HepG2 (cell line): ENCODE measurements at regions not wholly inside any gene's neighbourhood (a gene's known extent, or its start where the extent isn't known, plus 50 kb on each side); places are given as distances from the start of the nearest gene placed in this dataset.
"Not testable (repeated sequence)": the region's sequence is repeated elsewhere in the genome, so short reads cannot be mapped to it uniquely, and the experiment has no call there.

Source experiments
- ATAC-seq: fragments of 200-7000 bp; cut with Tn5 transposase; 3 replicates; pipeline ENCODE4 v1.9.1; 2020; ENCODE audit warnings: mild to moderate bottlenecking, moderate library complexity
- BruUV-seq: library from RNA; stranded (reverse); fragments of 400-500 nt; replicated peaks from 2 replicates; lab custom pipeline; 2021; lab: Mats Ljungman, UMichigan
- CTCF ChIA-PET: fragments of 300-600 bp; formaldehyde crosslinking; extraction: SDS; loops from one replicate; lab custom pipeline; 2021; ENCODE audit warnings: low total read pairs, inconsistent platforms, low intra/inter-chr PET ratio; lab: Yijun Ruan, JAX
- POLR2A ChIA-PET: fragments of 350-600 bp; sonication (Branson Sonifier 250); formaldehyde crosslinking; loops from one replicate; lab custom pipeline; 2020; ENCODE audit warnings: antibody characterized with exemption, inconsistent platforms; lab: Yijun Ruan, JAX
- DNase-seq: peaks from one replicate; pipeline ENCODE4 v3.0.0-alpha.2; 2015; ENCODE audit warnings: low spot score
- FAIRE-seq: peaks from 3 replicates; lab custom pipeline; 2011; peaks lifted over from hg19 to GRCh38; lab: Jason Lieb, UNC
- H2AFZ ChIP-seq: one replicate; pipeline ENCODE4 v1.6.1; 2011; ENCODE audit warnings: low read length, inconsistent platforms
- H3K27ac ChIP-seq: fragments of 300-600 bp; 3 replicates; pipeline ENCODE4 v1.8.0; 2011; ENCODE audit warnings: mixed run types, mild to moderate bottlenecking, mixed read lengths, low read length, inconsistent platforms; ENCODE audit not compliant: insufficient read depth; ENCODE audit errors: extremely low read length
- H3K27me3 ChIP-seq, 2 experiments: fragments of 200-600 bp in 1 of 2; 2 replicates in 1 of 2; 3 replicates in 1 of 2; pipeline versions ENCODE4 v1.6.0 to v1.8.0; 2011; ENCODE audit warnings: low read length in 2 of 2, mild to moderate bottlenecking in 2 of 2, moderate library complexity in 2 of 2, inconsistent platforms in 1 of 2; ENCODE audit not compliant: insufficient read depth in 2 of 2, control insufficient read depth in 1 of 2
- H3K36me3 ChIP-seq, 2 experiments: fragments of 200-600 bp in 1 of 2; replicated peaks in 1 of 2; 2 replicates in 1 of 2; 3 replicates in 1 of 2; pipeline versions ENCODE4 v1.5.1 to v1.8.0; 2011; ENCODE audit warnings: low read length in 2 of 2, inconsistent platforms in 1 of 2; ENCODE audit not compliant: insufficient read depth in 2 of 2, control insufficient read depth in 1 of 2
- H3K4me1 ChIP-seq: 2 replicates; pipeline ENCODE4 v1.5.1; 2012; ENCODE audit warnings: low read length, inconsistent platforms; ENCODE audit not compliant: insufficient read depth
- H3K4me2 ChIP-seq: 2 replicates; pipeline ENCODE4 v1.6.0; 2011; ENCODE audit warnings: low read depth, low read length, inconsistent platforms
- H3K4me3 ChIP-seq, 3 experiments: fragments of 200-600 bp in 1 of 3; sonication (generic), shearing (Covaris generic) in 1 of 3; replicated peaks in 1 of 3; 2 replicates each; pipeline ENCODE4 v1.5.1; 2011 to 2016; ENCODE audit warnings: low read length in 3 of 3, inconsistent platforms in 2 of 3, low read depth in 2 of 3, mild to moderate bottlenecking in 2 of 3, control low read depth in 1 of 3, mixed read lengths in 1 of 3; ENCODE audit not compliant: insufficient read depth in 1 of 3
- H3K79me2 ChIP-seq: one replicate; pipeline ENCODE4 v1.6.1; 2011; ENCODE audit warnings: low read length, inconsistent platforms; ENCODE audit not compliant: insufficient read depth
- H3K9ac ChIP-seq: 2 replicates; pipeline ENCODE4 v1.6.0; 2011; ENCODE audit warnings: mild to moderate bottlenecking, low read depth, low read length, inconsistent platforms; ENCODE audit not compliant: insufficient read depth
- H3K9me3 ChIP-seq: 2 replicates; pipeline ENCODE4 v1.5.1; 2012; ENCODE audit warnings: mild to moderate bottlenecking, low read length
- H4K20me1 ChIP-seq: 2 replicates; pipeline ENCODE4 v1.6.0; 2011; ENCODE audit warnings: inconsistent platforms, mild to moderate bottlenecking, low read length, moderate library complexity; ENCODE audit not compliant: insufficient read depth
- CREM ChIP-seq, 2 experiments: sonication (generic) in 1 of 2; formaldehyde crosslinking in 1 of 2; IDR thresholded peaks; 2 replicates each; pipeline versions ENCODE4 v1.4.0 to v1.6.1; 2016 to 2020; ENCODE audit warnings: antibody characterized with exemption in 1 of 2, mild to moderate bottlenecking in 1 of 2, missing genetic modification reagents in 1 of 2
- ETS1 ChIP-seq: sonication (generic); formaldehyde crosslinking; IDR thresholded peaks from 2 replicates; pipeline ENCODE4 v1.4.0; 2020; ENCODE audit warnings: missing genetic modification reagents
- HNF1B ChIP-seq: sonication (generic); formaldehyde crosslinking; IDR thresholded peaks from 2 replicates; pipeline ENCODE4 v1.5.1; 2020; ENCODE audit warnings: mild to moderate bottlenecking, moderate library complexity, missing genetic modification reagents
- RAD51 ChIP-seq: fragments of 450-650 bp; IDR thresholded peaks from 2 replicates; pipeline ENCODE4 v1.6.1; 2016; ENCODE audit warnings: borderline replicate concordance
- TSC22D2 ChIP-seq: sonication (generic); formaldehyde crosslinking; IDR thresholded peaks from 2 replicates; pipeline ENCODE4 v1.5.1; 2020; ENCODE audit warnings: missing genetic modification reagents, mild to moderate bottlenecking, borderline replicate concordance
- ZBTB42 ChIP-seq: sonication (generic); formaldehyde crosslinking; IDR thresholded peaks from 2 replicates; pipeline ENCODE4 v1.5.0; 2020; ENCODE audit warnings: mild to moderate bottlenecking, missing genetic modification reagents
- ZNF121 ChIP-seq: sonication (generic); formaldehyde crosslinking; IDR thresholded peaks from 2 replicates; pipeline ENCODE4 v1.5.0; 2020; ENCODE audit warnings: mild to moderate bottlenecking, missing genetic modification reagents
- ZNF343 ChIP-seq: sonication (generic); formaldehyde crosslinking; IDR thresholded peaks from 2 replicates; pipeline ENCODE4 v1.4.0; 2020; ENCODE audit warnings: mild to moderate bottlenecking, missing genetic modification reagents
- ZNF550 ChIP-seq: sonication (generic); formaldehyde crosslinking; IDR thresholded peaks from 2 replicates; pipeline ENCODE4 v1.4.0; 2020; ENCODE audit warnings: mild to moderate bottlenecking, missing genetic modification reagents, borderline replicate concordance
- ZNF567 ChIP-seq: sonication (generic); formaldehyde crosslinking; IDR thresholded peaks from 2 replicates; pipeline ENCODE4 v1.8.1; 2023; ENCODE audit warnings: mild to moderate bottlenecking, missing genetic modification reagents, borderline replicate concordance
- ZNF644 ChIP-seq: IDR thresholded peaks from 2 replicates; pipeline ENCODE4 v1.6.1; 2016; ENCODE audit warnings: low read depth
- ZNF740 ChIP-seq: sonication (generic); formaldehyde crosslinking; IDR thresholded peaks from 2 replicates; pipeline ENCODE4 v1.4.0; 2020; ENCODE audit warnings: missing genetic modification reagents
- ZSCAN30 ChIP-seq: sonication (generic); formaldehyde crosslinking; IDR thresholded peaks from 2 replicates; pipeline ENCODE4 v1.5.0; 2020; ENCODE audit warnings: mild to moderate bottlenecking, missing genetic modification reagents
- WGBS: methylation state at CpG from one replicate; pipeline ENCODE4 v1.1.6; 2017; ENCODE audit warnings: low lambda C conversion rate; 5-methylcytosine and 5-hydroxymethylcytosine counted together
- in situ Hi-C: cut with HindIII; loops from 2 replicates; pipeline ENCODE4 v1.10.0; 2017; ENCODE audit warnings: low pct_unique_long_range_greater_than_20kb; ENCODE audit not compliant: extremely low pct_ligation_motif_present
- intact Hi-C: fragments of 100-400 bp; cut with micrococcal nuclease; formaldehyde crosslinking; loops from one replicate; pipeline ENCODE4 v1.10.0; 2022; ENCODE audit not compliant: unreplicated experiment

GRCh38 chr4:1567519-1567807 is 116.7 kb downstream of the FAM53A start (continued):
- TF ChIP-seq ZNF550 (no peak), ZSCAN30 (no peak), TSC22D2 (CRISPR knock-in tag) (no peak), HNF1B (no peak)

GRCh38 chr4:1566838-1567518 is 117.1 kb downstream of the FAM53A start:
- intact Hi-C loops (no loop called here), in situ Hi-C loops (no loop called here)
- no peak overlapping the region for H3K27ac ChIP-seq
- H3K9ac ChIP-seq: no peak overlapping the region
- FAIRE-seq (no peak), ATAC-seq (peak; percentile 34), DNase-seq (no peak)
- H3K4me1 ChIP-seq: peaks cover 12% of the 10 kb centered on the region; the same call in 1 of the 2 replicates
- TF ChIP-seq ZNF567 (CRISPR knock-in tag) (no peak), ZNF121 (CRISPR knock-in tag) (no peak), CREM (IDR thresholded peaks at IDR 0.05) (no peak), CREM (CRISPR knock-in tag; IDR thresholded peaks at IDR 0.05) (no peak), RAD51 (no peak), ZNF343 (CRISPR knock-in tag) (no peak), ZNF644 (no peak), ZNF740 (no peak), ETS1 (CRISPR knock-in tag) (no peak), ZBTB42 (CRISPR knock-in tag) (no peak)
- no peaks in the 10 kb centered on the region for H4K20me1 ChIP-seq
- no peak overlapping the region; a peak in 1 of 6 replicates for H3K4me3 ChIP-seq
- no peaks in the 10 kb centered on the region for H3K79me2 ChIP-seq
- H3K27me3 ChIP-seq: peaks cover 21 to 69% of the 10 kb centered on the region in 2 experiments
- 11% methylated on average over 6 of the region's 19 CpGs for WGBS
- no peaks in the 10 kb centered on the region for H3K9me3 ChIP-seq
- ChIA-PET POLR2A (no interaction called here), CTCF (no interaction called here)
- no peak overlapping the region for H2AFZ ChIP-seq
- no peak overlapping the region; the same call in 1 of the 2 replicates for H3K4me2 ChIP-seq
- BruUV-seq: no TSS peak
- no peaks in the 10 kb centered on the region for H3K36me3 ChIP-seq

- DNase-seq, CTCF ChIA-PET: not testable (repeated sequence)
- 0% methylated on average over 7 of the region's 14 CpGs for WGBS
Measured at GRCh38 chr4:1566301-1566837, 117.7 kb downstream of the FAM53A start.

More at GRCh38 chr4:1566301-1566837, 117.7 kb downstream of the FAM53A start:
- H4K20me1 ChIP-seq, H3K27ac ChIP-seq, H3K79me2 ChIP-seq, ATAC-seq, POLR2A ChIA-PET, in situ Hi-C loops, H3K9ac ChIP-seq, H3K4me3 ChIP-seq, FAIRE-seq, H2AFZ ChIP-seq, H3K36me3 ChIP-seq, BruUV-seq, intact Hi-C loops, H3K4me2 ChIP-seq, H3K9me3 ChIP-seq: not testable (repeated sequence)
- H3K4me1 ChIP-seq: peaks cover 12% of the 10 kb centered on the region; the same call in 1 of the 2 replicates
- H3K27me3 ChIP-seq: peaks cover 20 to 69% of the 10 kb centered on the region in 2 experiments
